ENCODE measurements at regions not wholly inside any gene's neighbourhood (a gene's known extent, or its start where the extent isn't known, plus 50 kb on each side); places are given as distances from the start of the nearest gene placed in this dataset.

GRCh38 chr9:96040591-96041461 is 165.3 kb downstream of the ERCC6L2 start:
- H3K27ac ChIP-seq = no peak overlapping the region
- no peak overlapping the region for H3K9ac ChIP-seq
- no peaks in the 10 kb centered on the region for H3K27me3 ChIP-seq (ENCODE audit: insufficient read depth, low read depth)
- H4K20me1 ChIP-seq (ENCODE audit: insufficient read depth) = no peaks in the 10 kb centered on the region
- no peaks in the 10 kb centered on the region for H3K4me1 ChIP-seq (ENCODE audit: low read depth, poor library complexity, severe bottlenecking)
- no peak overlapping the region for H2AFZ ChIP-seq (ENCODE audit: low read depth)
- no peaks in the 10 kb centered on the region for H3K79me2 ChIP-seq (ENCODE audit: insufficient read depth, low read depth)
- no peak overlapping the region for H3K4me3 ChIP-seq (IDR thresholded peaks at IDR 0.05; ENCODE audit: insufficient read depth, low read depth, low read length)
- H3K36me3 ChIP-seq (ENCODE audit: insufficient read depth) = no peaks in the 10 kb centered on the region
- H3K4me2 ChIP-seq = no peak overlapping the region
- TF ChIP-seq CTCF (conservative IDR thresholded peaks at IDR 0.05; ENCODE audit: low read depth, low read length) = no peak

GRCh38 chr9:96038914-96039313 is 163.4 kb downstream of the ERCC6L2 start:
- H3K4me3 ChIP-seq (IDR thresholded peaks at IDR 0.05; ENCODE audit: insufficient read depth, low read depth, low read length) = no peak overlapping the region
- no peaks in the 10 kb centered on the region for H3K27me3 ChIP-seq (ENCODE audit: insufficient read depth, low read depth)
- no peak overlapping the region for H3K4me2 ChIP-seq
- no peaks in the 10 kb centered on the region for H3K79me2 ChIP-seq (ENCODE audit: insufficient read depth, low read depth)
- H3K4me1 ChIP-seq (ENCODE audit: low read depth, poor library complexity, severe bottlenecking) = no peaks in the 10 kb centered on the region
- no peak for TF ChIP-seq CTCF (conservative IDR thresholded peaks at IDR 0.05; ENCODE audit: low read depth, low read length)
- no peaks in the 10 kb centered on the region for H4K20me1 ChIP-seq (ENCODE audit: insufficient read depth)
- no peak overlapping the region for H3K27ac ChIP-seq
- H3K9ac ChIP-seq = no peak overlapping the region
- no peaks in the 10 kb centered on the region for H3K36me3 ChIP-seq (ENCODE audit: insufficient read depth)
- no peak overlapping the region for H2AFZ ChIP-seq (ENCODE audit: low read depth)

GRCh38 chr9:96038271-96038670 is 162.8 kb downstream of the ERCC6L2 start:
- H3K27me3 ChIP-seq (ENCODE audit: insufficient read depth, low read depth) = no peaks in the 10 kb centered on the region
- no peak overlapping the region for H3K9ac ChIP-seq
- no peak overlapping the region for H2AFZ ChIP-seq (ENCODE audit: low read depth)
- H3K4me1 ChIP-seq (ENCODE audit: low read depth, poor library complexity, severe bottlenecking) = no peaks in the 10 kb centered on the region
- H3K4me3 ChIP-seq (IDR thresholded peaks at IDR 0.05; ENCODE audit: insufficient read depth, low read depth, low read length) = no peak overlapping the region
- H4K20me1 ChIP-seq (ENCODE audit: insufficient read depth) = no peaks in the 10 kb centered on the region
- no peak overlapping the region for H3K27ac ChIP-seq
- H3K36me3 ChIP-seq (ENCODE audit: insufficient read depth) = no peaks in the 10 kb centered on the region
- no peak for TF ChIP-seq CTCF (conservative IDR thresholded peaks at IDR 0.05; ENCODE audit: low read depth, low read length)
- H3K79me2 ChIP-seq (ENCODE audit: insufficient read depth, low read depth) = no peaks in the 10 kb centered on the region
- H3K4me2 ChIP-seq = no peak overlapping the region

GRCh38 chr9:96034553-96035122 is 159.1 kb downstream of the ERCC6L2 start:
- Histone ChIP-seq H3K4me3 (IDR thresholded peaks at IDR 0.05; ENCODE audit: insufficient read depth, low read depth, low read length) (no peak overlapping the region), H2AFZ (ENCODE audit: low read depth) (no peak overlapping the region)
- no peak for TF ChIP-seq CTCF (conservative IDR thresholded peaks at IDR 0.05; ENCODE audit: low read depth, low read length)

More at GRCh38 chr9:96034553-96035122, 159.1 kb downstream of the ERCC6L2 start:
- Histone ChIP-seq H3K9ac (no peak overlapping the region), H3K27ac (no peak overlapping the region), H3K79me2 (ENCODE audit: insufficient read depth, low read depth) (no peaks in the 10 kb centered on the region), H3K4me1 (ENCODE audit: low read depth, poor library complexity, severe bottlenecking) (no peaks in the 10 kb centered on the region), H4K20me1 (ENCODE audit: insufficient read depth) (no peaks in the 10 kb centered on the region), H3K4me2 (no peak overlapping the region), H3K27me3 (ENCODE audit: insufficient read depth, low read depth) (no peaks in the 10 kb centered on the region), H3K36me3 (ENCODE audit: insufficient read depth) (no peaks in the 10 kb centered on the region)

Measured in KMS-11 (cell line).